Stimulated activated CD4-positive, alpha-beta T cell treated with anti-CD3 and anti-CD28 coated beads, Interleukin-4, amount 100 ng/mL, for 48 hours (primary cell): ENCODE measurements at regions not wholly inside any gene's neighbourhood (a gene's known extent, or its start where the extent isn't known, plus 50 kb on each side); places are given as distances from the start of the nearest gene placed in this dataset.

ENCODE experiments used
- DNase-seq, 2 donors: peaks; one replicate each; pipeline ENCODE4 v3.0.0-alpha.2; 2020; ENCODE audit warnings: low read depth in 2 of 2

DNA sequence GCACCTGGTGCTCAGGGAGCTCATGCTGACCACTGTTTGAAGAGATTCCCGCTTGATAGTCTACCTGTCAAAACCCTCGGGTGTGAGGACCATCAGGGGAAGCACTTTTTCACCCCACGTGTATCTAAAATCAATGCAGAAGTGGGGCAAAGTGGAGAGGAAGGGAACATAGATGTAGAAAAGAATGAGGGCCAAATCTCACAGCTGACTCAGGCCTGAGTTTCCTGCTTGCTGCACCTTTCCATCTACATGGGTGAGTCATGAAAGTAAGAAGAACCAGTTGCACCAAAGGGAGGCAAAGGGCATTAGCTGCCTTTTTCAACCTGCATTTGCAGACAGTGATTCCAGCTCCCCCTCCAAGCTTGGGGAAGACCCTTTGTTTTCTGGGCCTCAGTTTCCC lies 100.2 kb upstream of the MYCN start:
- no peak for DNase-seq

DNA sequence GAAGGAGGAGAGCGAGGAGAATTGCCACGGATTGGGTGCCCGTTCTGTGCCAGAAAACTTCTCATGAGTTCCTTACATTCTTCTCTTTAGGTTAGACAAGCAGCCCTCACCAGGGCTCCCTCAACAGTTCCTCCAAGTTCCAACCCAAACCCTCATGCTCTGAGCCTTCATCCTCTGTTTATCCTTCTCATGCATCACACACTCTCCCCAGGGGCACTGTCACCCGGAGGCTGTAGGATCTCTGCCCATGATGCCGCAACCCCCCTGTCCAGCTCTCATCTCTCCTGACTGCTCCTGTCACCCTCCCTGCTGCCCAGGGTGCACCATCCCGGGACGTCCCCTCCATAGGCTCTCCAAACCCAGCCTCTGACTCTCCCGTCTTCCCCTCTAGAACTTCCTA lies 99.4 kb upstream of the MYCN start:
- DNase-seq = no peak

DNA sequence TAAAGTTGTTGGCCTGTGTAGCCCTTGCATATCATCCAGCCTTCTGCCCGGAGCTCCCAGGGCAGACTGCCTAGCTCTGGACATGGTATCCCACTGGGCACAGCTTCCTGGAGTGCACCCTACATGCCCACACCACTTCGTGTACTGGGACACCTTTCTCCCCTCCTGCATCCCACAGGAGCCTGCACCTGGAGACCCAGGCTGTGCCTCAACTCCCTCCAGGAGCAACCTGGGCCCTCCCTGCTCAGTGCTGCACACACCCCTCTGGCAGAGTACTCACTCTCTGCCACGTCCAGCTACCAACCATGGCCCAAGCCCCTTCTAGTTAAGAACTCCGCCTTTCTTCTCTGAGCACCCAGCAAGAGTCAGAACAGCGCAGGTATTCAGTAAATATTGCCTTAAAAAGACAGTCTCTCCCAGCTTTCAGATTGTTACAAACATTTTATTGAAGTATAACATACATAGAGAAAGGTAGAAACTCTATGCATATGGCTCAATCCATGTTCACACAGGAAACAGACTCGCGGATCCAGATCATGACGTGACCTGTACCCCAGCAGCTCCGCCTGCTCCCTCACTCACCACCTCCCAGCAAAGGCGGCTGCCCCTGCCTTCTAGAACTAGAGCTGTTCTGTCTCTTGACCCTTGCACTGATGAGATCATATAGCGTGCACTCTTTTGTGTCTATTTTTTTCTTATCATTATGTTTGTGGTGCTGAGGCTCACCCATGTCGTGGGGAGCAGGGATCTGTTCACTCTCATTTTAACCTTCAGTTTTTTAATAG lies 98.4 kb upstream of the MYCN start:
- DNase-seq = no peak

DNA sequence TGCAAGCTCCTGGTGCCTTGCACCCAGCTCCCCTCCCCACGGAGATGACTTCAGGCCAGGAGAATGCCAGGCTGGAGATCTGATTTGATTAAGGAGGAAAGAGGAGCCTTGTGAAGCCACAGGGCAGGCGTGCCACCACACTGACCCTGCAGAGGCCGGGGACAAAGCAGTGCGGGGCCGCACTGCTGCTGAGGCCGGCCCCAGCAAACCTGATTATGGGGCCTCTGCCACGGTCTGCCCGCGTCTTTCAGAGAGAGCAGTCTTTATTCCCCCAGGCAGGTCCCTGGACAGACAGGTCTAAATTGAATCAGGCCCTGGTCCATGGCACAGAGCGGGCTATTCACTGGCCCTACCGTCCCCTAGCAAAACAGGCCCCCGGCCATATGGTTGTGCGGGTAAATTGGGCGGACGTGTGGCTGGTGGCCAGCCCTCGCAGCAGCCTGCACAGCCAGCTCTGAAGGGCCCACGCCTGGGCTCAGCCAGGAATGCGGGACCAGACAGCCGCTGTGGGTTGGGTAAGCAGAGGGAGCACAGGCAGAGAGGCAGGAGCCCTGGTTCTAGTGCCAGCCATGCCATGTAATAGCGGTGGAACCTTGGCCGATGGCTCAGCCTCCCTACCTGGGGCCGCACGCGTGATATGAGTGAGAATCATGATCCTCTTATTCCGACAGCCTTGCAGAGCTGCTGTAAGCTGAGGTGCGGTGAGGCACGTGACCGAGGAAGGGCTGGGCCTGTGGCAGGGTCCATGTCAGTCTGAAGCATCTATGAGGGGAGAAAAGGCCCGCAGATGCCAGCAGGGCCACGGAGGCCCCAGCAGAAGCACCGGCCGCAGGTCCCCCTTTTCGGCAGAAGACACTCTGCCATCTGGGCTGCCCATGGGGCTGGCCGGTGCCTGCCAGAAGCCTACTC lies 97.3 kb upstream of the MYCN start:
- no peak for DNase-seq

DNA sequence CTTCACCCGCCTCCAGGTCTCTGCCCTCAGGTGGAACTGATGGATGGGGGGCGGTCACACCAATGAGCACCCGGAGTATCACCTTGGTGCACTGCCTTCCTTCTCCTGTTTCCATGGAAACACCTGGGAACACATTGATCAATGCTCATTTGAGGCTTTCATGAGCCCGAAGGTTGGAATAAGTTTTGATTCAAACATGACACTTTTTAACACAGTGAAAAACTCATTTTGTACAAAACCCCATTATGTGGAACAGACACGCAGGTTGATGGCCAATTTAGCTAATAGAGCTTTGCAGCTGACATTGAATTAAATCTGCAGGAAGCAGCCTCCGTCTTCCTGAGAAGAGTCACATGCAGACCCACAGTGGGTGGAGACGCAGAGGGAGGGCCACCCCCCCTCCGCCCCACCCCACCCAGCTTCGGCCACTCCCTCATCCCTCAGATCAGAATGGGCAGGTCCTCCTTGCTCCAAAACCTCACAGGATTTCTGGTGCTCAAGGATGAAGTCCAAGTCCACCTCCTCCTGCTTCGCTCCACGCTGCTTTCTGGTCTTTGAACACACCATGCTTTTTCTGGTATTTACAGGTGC lies 96.0 kb upstream of the MYCN start:
- no peak for DNase-seq

DNA sequence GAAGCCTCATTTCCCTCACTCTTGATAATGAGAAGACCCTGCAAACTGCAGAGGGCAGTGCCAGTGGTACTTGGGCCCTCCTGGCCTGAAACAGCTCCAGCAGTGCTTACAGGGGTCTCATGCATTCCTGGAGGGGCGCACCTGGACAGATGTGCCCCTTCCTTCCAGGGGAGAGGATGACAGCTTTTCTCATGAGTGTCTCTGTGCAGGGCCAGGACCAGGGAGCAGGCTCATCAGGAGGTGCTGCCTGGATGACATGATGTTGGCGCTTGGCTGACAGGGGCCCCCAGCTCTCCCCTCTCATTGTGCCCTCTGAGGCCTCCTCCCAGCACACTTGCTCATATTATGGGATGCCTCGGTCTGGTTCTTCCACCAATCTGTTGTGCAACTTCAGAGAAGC lies 95.1 kb upstream of the MYCN start:
- no peak for DNase-seq

DNA sequence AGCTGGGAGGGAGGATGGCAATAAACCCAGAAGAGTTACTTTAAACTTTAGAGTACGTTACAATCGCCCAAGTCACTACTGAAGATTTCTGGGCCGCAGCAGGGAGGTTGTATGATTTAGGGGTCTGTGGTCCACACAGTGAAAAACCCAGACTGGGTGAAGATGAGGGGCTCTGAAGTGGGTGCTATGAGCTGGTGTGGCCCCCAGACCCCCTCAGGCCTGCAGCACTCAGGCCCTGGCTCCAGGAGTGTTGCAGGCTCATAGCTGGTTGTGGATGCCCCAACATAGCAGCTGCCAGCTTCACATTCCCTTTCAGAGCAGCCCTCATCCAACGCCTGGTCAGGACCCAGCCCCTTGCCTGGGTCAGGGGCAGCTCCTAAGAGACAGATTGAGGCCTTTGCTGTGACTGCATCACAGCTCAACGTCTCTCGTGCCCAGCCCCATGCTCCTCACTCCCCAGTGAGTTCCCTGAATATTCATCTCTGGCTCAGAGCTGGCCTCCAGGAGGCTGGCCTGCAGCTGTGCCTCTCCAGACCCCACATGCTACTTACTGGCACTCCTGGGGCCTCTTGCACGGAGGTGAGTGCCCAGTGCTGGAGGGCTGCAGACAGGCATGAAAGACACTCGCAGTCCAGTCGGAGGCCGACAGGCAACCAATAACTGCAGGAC lies 94.5 kb upstream of the MYCN start:
- DNase-seq = no peak

DNA sequence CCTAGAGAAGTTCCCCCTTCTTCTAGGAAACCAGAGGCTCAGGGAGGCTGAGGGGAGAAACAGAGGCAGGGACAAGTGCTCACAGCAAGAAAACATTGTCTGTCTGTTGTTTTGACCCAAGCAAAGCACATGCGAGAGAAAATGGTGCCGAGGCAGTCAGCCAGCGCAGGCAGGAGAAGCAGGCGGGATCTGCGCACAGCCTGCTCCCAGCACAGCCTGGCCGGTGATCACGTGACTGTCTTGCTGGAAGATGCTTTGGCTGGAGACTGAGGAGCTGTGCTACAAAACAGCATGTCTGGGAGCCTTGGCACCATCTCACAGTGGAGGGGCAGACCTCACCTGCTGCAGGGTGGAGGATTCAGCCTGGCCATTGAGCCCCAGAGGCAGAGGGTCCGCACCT lies 93.7 kb upstream of the MYCN start:
- no peak for DNase-seq

DNA sequence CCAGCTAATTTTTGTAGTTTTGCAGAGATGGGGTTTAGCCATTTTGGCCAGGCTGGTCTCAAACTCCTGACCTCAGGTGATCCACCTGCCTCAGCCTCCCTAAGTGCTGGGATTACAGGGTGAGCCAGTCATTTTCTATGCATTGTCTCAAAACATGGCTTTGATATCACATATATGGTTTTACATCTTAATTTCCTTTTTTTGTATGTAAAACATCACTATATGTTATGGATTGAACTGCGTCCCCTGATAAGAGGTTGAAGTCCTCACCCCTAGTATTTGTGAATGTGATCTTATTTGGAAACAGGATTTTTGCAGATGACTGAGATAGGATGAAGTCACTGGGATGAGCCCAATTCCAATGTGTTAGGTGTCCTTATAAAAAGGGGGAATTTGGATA lies 89.8 kb upstream of the MYCN start:
- DNase-seq = no peak

DNA sequence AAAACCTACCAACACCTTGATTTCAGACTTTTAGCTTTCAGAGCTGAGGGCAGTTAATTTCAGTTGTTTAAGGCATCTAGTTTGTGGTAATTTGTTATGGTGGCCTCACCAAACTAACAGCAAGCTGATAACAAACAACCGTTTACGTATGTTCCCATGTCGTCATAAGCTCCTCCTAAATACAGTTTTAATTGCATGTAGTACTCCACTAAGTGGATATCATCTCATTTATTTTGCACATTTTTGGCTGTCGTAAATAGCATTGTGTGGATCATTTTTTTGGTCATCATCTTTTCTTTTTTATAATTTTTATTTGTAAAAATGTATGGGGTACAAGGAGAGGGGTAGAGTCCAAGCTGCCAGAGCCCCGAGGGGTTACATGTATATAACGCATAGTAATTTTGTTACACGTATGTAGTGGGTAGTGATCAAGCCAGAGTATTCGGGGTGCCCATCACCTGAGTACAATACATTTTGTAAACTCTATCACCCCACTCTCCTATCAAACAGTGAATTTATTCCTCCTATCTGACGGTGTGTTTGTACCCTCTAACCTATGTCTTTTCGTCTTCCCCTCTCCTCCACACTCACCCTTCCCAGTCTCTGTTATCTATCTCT lies 89.2 kb upstream of the MYCN start:
- no peak for DNase-seq

DNA sequence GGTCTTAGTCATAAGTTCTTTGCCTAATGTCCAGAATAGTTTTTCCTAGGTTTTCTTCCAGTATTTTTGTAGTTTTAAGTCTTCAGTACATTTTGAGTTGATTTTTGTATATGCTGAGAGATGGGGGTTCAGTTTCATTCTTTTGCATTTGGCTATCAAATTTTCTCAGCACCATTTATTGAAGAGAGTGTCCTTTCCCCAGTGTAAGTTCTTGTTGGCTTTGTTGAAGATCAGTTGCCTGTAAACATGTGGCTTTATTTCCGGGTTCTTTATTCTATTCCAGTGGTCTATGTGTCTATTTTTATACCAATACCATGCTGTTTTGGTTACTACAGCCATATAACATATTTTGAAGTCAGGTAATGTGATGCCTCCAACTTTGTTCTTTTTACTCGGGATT lies 87.5 kb upstream of the MYCN start:
- no peak for DNase-seq

DNA sequence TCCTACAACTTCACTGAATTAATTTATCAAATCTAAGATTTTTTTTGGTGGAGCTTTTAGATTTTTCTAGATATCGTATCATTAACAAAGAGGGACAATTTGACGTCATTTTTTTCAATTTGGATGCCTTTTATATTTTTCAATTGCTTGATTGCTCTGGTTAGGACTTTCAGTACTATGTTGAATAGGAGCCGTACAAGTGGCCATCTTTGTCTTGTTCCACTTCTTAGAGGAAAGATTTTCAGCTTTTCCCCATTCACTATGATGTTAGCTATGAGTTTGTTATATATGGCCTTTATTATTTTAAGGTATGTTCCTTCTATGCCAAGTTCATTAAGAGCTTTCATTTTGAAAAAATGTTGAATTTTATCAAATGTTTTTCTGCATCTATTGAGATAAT lies 86.4 kb upstream of the MYCN start:
- no peak for DNase-seq

DNA sequence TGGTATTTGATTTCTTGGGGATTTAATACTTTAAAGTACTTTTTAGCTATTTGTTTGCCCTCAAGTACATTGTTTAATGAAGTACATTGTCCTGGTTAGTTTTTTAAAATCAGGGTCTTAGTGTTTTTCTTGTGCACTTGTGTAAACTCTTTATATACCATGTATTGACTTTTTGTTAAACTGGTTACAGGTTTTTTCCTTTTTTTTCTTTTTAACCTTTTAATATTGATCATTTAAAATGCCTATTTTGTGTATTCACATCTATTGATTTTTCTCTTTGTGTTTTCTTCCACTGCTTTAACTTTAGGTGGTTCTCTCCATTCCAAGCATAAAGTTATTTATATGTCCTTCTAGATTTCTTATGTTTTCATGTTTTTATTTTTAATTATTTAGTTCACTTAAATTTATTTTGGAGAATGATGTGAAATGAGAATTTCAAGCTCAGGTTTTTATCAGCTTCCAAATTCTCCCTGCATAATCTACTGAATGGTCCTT lies 84.5 kb upstream of the MYCN start:
- DNase-seq = no peak

DNA sequence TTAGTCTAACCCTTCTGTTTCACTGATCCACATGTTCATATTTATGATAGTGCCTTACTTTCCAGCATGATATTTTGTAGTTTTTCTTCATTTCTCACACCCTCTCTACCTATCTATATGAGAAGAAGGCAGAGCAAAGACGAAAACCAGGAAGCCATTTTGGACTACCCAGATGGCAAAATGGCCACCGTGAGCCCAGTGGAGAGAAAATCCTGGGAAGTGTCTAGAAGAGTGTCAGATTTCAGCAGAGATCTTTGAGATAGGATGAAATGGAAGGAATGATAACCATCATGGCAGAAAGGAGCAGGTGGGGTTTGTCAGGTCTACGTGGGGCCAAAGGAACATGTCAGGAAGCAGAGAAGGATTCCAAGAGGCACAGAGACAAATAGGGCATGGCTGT lies 84.0 kb upstream of the MYCN start:
- DNase-seq = no peak

DNA sequence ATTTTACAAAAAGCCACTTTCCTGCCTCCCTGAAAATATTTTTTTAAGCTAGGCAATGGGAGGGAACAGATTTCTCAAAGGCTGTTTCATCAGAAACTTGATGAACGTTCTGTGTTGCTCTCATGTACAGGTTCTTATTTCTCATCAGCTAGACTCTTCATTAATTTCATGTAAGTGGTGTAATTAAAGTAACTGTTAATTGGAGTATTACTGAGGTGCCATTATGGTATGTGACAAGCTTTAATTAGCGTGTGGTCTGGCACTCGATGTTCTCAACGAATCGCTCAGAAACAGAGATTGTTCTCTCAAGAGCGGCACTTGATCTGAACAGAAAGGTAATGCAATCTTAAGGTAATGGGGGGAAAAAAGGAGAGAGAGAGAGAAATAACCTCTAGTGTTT lies 81.9 kb upstream of the MYCN start:
- no peak for DNase-seq

DNA sequence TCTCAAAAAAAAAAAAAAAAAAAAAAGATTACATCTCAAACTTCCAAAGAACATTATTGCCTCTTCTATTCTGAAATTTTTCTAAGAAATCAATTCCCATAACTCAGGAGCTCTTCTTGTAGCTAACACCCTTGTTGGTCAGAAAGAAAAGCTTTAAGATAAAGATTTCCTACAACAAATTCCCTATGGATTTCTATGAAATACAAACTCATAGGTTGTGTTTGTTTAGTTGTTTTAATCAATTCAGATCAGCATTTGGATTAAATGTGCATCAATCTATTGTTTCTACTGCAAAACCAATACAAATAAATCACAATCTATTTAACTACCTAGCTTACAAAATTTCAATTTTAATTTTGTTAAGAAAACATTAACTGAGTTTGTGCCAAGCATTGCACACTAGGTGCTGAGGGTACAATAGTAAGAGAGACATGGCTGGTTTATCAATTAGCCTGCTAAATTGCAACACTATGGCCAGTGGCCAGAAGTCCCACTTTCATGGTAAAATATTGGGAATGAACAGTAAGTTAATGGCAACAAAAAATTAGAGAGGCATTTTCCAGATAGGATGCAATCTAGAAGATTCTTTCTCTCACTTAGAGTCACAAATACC lies 80.2 kb upstream of the MYCN start:
- DNase-seq = no peak

DNA sequence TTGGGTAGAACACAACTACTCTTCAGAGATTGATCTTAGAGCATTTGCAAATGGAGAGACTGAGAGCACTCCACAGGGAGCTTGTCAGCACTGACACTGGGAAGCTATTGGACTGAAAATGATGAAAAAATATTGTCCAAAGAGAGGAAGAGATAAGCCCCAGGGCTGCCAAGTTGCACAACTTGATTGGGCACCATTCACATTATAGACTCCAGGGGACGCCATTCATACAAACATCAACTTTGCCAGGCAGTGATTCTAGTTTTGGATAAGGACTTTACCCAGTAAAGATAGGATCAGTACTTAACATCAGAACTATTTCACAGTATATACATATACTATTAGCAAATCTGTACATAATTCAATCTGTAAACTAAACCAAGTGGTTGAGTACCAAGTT lies 79.6 kb upstream of the MYCN start:
- DNase-seq = no peak

DNA sequence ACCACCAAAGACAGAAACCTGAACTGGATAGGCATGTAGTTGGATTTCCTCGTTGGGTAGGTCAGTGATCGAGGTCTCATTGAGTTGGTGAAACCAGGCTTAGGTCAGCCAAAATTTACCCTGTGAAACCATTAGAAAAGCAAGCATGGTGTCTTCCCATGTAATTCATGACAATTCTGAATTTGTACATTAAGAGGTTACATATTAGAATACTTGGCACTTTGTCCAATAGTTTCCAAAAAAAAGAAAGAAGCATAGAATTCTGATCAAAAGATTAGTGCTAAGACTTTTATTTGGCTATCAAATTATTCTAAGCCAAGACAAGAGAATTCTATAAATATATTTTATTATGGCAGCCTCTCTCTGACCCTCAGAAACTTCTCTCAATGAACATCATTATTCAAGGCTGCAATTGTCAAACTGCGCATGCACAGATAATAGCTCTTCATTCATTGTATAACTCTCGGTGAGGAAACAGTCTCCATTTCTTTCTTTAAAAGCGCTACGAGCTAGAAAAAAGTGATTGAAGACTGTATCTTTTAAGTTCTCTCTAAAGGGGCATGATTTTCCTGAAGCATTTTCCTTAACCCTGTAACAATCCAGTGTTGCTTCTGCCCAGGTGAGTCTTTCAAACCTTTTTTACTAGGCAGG lies 79.1 kb upstream of the MYCN start:
- DNase-seq = no peak

DNA sequence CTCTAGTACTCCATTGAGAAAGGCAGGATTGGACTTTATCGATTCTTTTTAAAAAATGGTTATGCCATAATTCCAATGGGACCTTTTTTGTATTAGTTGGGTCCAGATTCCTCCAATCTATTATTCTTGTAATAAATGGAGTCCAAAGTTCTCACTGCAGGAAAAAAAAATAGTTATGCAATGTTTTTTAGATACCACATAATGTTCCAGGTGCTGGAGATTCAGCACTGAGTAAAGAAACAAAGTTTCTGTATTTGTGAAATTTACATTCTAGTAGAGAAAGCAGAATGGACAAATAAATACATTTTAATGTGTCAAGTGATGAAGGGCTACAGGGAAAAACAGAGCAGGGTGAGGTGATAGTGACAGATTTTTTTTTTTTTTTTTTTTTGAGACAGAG lies 78.5 kb upstream of the MYCN start:
- DNase-seq = no peak

DNA sequence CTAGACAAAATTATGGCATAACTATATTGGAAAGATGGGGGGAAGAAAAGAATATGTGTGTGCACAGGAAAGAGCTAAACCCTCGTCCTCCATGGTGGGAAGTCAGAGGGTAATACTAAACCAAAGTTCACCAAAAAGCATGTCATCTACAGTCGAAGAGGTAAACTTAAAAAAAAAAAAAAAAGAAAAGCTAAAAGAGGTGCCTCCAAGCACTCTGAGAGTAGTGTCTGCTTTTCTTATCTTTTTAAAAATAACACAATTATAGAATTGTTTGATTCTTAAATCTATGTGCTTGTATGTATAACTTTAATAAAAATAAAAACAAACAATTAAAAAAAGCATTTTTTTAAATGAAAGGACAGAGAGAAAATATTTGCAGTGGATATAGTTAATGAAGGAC lies 77.3 kb upstream of the MYCN start:
- DNase-seq = no peak
